HCT116 (cell line): ENCODE measurements at regions not wholly inside any gene's neighbourhood (a gene's known extent, or its start where the extent isn't known, plus 50 kb on each side); places are given as distances from the start of the nearest gene placed in this dataset.

Experiments
- EZH2phosphoT487 ChIP-seq: fragments of 200-600 bp; IDR thresholded peaks from 2 replicates; pipeline ENCODE4 v1.6.1; 2018; ENCODE audit warnings: antibody characterized with exemption, borderline replicate concordance
- JUND ChIP-seq: IDR thresholded peaks from 2 replicates; pipeline ENCODE4 v1.6.1; 2012
- MAX ChIP-seq: IDR thresholded peaks from 2 replicates; pipeline ENCODE4 v1.6.1; 2012
- POLR2A ChIP-seq: IDR thresholded peaks from 2 replicates; pipeline ENCODE4 v1.7.0; 2011; ENCODE audit warnings: borderline replicate concordance; ENCODE audit not compliant: insufficient read depth, insufficient read length; ENCODE audit errors: extremely low read depth
- POLR2AphosphoS5 ChIP-seq: IDR thresholded peaks from 2 replicates; pipeline ENCODE4 v1.6.1; 2011; ENCODE audit warnings: mild to moderate bottlenecking, low read depth, low read length, moderate library complexity
- RAD21 ChIP-seq: IDR thresholded peaks from 2 replicates; pipeline ENCODE4 v1.6.1; 2012; ENCODE audit warnings: low read depth, mild to moderate bottlenecking
- SP1 ChIP-seq: IDR thresholded peaks from 2 replicates; pipeline ENCODE4 v1.6.1; 2012; ENCODE audit warnings: low read depth
- SRF ChIP-seq: IDR thresholded peaks from 2 replicates; pipeline ENCODE4 v1.6.1; 2012; ENCODE audit warnings: low read depth
- TCF7L2 ChIP-seq: IDR thresholded peaks from 2 replicates; pipeline ENCODE4 v1.7.0; 2011; ENCODE audit warnings: borderline replicate concordance, inconsistent platforms; ENCODE audit not compliant: insufficient read depth, insufficient read length; ENCODE audit errors: extremely low read depth
- ZBTB33 ChIP-seq: IDR thresholded peaks from 2 replicates; pipeline ENCODE4 v1.6.1; 2011; ENCODE audit warnings: mild to moderate bottlenecking, low read length, moderate library complexity; ENCODE audit not compliant: insufficient replicate concordance; ENCODE audit errors: extremely low read depth
- ZFX ChIP-seq: fragments of 450-650 bp; IDR thresholded peaks from 2 replicates; pipeline ENCODE4 v1.6.1; 2017
- TF ChIP-seq, protein P1 (sequence below), 3 experiments: fragments of 200-600 bp in 1 of 3; sonication (generic) in 1 of 3; IDR thresholded peaks in 2 of 3; conservative IDR thresholded peaks in 1 of 3; 2 replicates each; pipeline ENCODE4 v1.5.1; 2012 to 2017; ENCODE audit warnings: low read depth in 2 of 3, low read length in 2 of 3, antibody characterized with exemption in 1 of 3, borderline replicate concordance in 1 of 3, control low read depth in 1 of 3, mild to moderate bottlenecking in 1 of 3, mixed read lengths in 1 of 3, mixed run types in 1 of 3, moderate library complexity in 1 of 3; ENCODE audit not compliant: insufficient read depth in 1 of 3
- TF ChIP-seq, protein P2 (sequence below): IDR thresholded peaks from 2 replicates; pipeline ENCODE4 v1.6.1; 2012

- TF ChIP-seq POLR2A (no peak), RAD21 (no peak), ZBTB33 (no peak), POLR2AphosphoS5 (no peak), SRF (no peak), SP1 (no peak), ZFX (no peak), EZH2phosphoT487 (no peak), JUND (no peak), MAX (no peak), TCF7L2 (no peak)
- TF ChIP-seq, protein P1, sequence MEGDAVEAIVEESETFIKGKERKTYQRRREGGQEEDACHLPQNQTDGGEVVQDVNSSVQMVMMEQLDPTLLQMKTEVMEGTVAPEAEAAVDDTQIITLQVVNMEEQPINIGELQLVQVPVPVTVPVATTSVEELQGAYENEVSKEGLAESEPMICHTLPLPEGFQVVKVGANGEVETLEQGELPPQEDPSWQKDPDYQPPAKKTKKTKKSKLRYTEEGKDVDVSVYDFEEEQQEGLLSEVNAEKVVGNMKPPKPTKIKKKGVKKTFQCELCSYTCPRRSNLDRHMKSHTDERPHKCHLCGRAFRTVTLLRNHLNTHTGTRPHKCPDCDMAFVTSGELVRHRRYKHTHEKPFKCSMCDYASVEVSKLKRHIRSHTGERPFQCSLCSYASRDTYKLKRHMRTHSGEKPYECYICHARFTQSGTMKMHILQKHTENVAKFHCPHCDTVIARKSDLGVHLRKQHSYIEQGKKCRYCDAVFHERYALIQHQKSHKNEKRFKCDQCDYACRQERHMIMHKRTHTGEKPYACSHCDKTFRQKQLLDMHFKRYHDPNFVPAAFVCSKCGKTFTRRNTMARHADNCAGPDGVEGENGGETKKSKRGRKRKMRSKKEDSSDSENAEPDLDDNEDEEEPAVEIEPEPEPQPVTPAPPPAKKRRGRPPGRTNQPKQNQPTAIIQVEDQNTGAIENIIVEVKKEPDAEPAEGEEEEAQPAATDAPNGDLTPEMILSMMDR (IDR thresholded peaks at IDR 0.05 in 2 of 3, conservative IDR thresholded peaks at IDR 0.05 in 1 of 3; ENCODE audit: borderline replicate concordance in 1 of 3, insufficient read depth in 1 of 3, low read depth in 2 of 3, low read length in 2 of 3) = no peak
- TF ChIP-seq, protein P2, sequence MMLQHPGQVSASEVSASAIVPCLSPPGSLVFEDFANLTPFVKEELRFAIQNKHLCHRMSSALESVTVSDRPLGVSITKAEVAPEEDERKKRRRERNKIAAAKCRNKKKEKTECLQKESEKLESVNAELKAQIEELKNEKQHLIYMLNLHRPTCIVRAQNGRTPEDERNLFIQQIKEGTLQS = no peak
Observed at GRCh38 chr3:145898487-145898886, 262.5 kb downstream of the PLOD2 start.
